ENCODE measurements at regions not wholly inside any gene's neighbourhood (a gene's known extent, or its start where the extent isn't known, plus 50 kb on each side); places are given as distances from the start of the nearest gene placed in this dataset.
"Not testable (repeated sequence)": the region's sequence is repeated elsewhere in the genome, so short reads cannot be mapped to it uniquely, and the experiment has no call there.

- no peak for DNase-seq (ENCODE audit: low spot score)
Observed at GRCh38 chr3:182626484-182627467, 166.5 kb upstream of the ATP11B start.

DNA sequence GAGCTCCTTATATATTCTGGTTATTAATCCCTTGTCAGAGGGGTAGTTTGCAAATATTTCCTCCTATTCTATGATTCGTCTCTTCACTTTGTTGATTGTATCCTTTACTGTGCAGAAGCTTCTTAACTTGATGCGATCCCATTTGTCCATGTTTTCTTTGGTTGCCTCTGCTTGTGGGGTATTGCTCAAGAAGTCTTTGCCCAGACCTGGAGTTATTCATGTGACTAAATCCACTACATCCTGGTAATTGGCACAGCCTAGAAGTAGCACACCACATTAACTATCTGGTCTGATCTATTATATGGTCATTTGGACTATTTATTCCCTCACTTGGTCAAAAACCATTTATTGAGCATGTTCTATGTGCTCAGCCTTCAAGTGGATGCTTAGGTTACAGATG, 164.8 kb upstream of the ATP11B start:
- DNase-seq (ENCODE audit: low spot score), result no peak

GRCh38 chr3:182629521-182629920, 163.8 kb upstream of the ATP11B start:
- DNase-seq (ENCODE audit: low spot score), result no peak

GRCh38 chr3:182631183-182632076, 161.9 kb upstream of the ATP11B start:
- no peak for DNase-seq (ENCODE audit: low spot score)

DNA sequence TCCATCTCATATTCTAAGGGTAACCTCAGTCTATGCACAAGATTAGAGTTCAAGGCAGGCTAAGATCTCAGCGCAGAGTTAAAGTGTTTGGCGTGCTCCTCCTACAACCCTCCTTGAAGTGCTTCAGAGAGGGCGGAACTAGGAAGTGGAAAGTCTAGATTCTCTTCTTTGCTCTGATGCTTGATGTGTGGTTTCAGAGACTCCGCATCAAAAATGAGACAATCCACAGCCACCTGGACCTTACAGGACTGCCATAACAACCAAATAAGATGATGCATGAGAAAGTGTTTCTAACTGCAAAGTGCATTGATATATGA, 161.3 kb upstream of the ATP11B start:
- no peak for DNase-seq (ENCODE audit: low spot score)

DNA sequence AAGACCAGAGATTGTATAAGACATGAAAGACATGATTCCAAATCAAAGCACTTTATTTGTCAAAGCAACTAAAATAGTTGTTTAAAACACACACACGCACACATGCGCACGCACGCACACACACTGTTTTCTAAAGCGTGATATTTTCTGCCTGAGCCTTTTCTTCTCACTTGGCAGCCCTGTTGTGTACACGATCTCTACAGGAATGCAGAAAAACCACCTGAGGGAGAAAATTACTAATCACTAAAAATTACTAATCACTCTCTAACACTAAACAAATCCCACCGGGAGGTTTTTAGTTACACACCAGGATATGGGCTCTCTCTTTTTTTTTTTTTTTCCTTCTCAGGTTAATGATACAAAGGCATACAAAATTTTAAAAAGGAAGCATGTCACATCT, 160.1 kb upstream of the ATP11B start:
- DNase-seq (ENCODE audit: low spot score), result no peak

DNA sequence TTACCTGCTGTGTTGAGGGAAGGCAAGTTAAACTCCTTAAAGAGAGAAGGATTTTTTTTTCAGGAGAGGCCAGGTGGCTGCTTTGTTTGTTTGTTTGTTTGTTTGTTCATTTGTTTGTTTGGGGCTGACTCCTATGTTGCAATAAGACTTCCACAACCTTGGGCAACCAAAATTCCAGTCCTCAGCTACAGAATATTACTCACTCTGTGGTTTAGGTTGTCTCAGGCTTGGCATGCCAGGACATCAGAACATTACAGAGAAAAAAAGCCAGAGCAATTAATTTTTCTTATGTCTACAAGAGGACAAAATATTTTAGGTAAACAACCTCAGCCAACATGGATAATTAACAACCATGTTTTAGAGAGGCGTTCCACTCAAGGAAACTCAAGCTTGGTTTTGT, 156.7 kb upstream of the ATP11B start:
- DNase-seq (ENCODE audit: low spot score), result no peak

- no peak for DNase-seq (ENCODE audit: low spot score)
Observed at GRCh38 chr3:182637350-182638110, 155.8 kb upstream of the ATP11B start.

- no peak for DNase-seq (ENCODE audit: low spot score)
Observed at GRCh38 chr3:182644013-182644412, 149.3 kb upstream of the ATP11B start.

- DNase-seq (ENCODE audit: low spot score), result no peak
Observed at GRCh38 chr3:182644790-182645433, 148.4 kb upstream of the ATP11B start.

- DNase-seq (ENCODE audit: low spot score), result no peak
Observed at GRCh38 chr3:182650568-182651128, 142.7 kb upstream of the ATP11B start.

- DNase-seq (ENCODE audit: low spot score), result no peak
Observed at GRCh38 chr3:182651461-182651860, 141.8 kb upstream of the ATP11B start.

DNA sequence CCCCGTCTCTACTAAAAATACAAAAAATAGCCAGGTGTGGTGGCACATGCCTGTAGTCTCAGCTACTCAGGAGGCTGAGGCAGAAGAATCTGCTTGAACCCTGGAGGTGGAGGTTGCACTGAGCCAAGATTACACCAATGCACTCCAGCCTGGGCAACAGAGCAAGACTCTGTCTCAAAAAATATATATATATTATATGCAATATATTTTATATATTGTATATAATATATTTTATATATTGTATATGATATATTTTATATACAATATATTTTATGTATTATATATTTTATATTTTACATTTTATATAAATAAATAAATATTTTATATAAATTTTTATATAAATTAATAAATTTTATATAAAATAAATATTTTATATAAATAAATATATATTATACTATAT, 140.2 kb upstream of the ATP11B start:
- not testable (repeated sequence) for DNase-seq (ENCODE audit: low spot score)

GRCh38 chr3:182668541-182668940, 124.8 kb upstream of the ATP11B start:
- no peak for DNase-seq (ENCODE audit: low spot score)

GRCh38 chr3:182668974-182669373, 124.3 kb upstream of the ATP11B start:
- no peak for DNase-seq (ENCODE audit: low spot score)

DNA sequence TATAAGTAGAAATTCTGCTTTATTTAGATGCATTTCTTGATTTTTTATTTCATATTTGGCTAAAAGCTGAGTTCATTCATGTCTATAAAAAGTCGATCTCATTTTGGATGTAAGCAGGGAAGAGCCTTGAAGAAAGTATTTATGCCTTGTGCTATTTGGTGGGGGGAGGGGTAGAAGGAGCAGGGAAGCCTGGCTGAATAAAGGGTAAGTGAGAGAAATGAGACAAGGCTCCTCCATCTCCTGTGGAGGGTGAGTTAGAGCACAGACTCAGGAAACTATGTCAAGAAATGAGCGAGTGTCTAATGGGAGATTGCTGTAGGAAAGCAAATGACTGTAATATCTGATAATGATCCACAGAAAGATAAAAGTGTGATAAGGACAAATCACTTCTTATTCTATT, 121.8 kb upstream of the ATP11B start:
- no peak for DNase-seq (ENCODE audit: low spot score)

- DNase-seq (ENCODE audit: low spot score), result peak; percentile 72
Observed at GRCh38 chr3:182671942-182672341, 121.4 kb upstream of the ATP11B start.

GRCh38 chr3:182673336-182673735, 120.0 kb upstream of the ATP11B start:
- no peak for DNase-seq (ENCODE audit: low spot score)

DNA sequence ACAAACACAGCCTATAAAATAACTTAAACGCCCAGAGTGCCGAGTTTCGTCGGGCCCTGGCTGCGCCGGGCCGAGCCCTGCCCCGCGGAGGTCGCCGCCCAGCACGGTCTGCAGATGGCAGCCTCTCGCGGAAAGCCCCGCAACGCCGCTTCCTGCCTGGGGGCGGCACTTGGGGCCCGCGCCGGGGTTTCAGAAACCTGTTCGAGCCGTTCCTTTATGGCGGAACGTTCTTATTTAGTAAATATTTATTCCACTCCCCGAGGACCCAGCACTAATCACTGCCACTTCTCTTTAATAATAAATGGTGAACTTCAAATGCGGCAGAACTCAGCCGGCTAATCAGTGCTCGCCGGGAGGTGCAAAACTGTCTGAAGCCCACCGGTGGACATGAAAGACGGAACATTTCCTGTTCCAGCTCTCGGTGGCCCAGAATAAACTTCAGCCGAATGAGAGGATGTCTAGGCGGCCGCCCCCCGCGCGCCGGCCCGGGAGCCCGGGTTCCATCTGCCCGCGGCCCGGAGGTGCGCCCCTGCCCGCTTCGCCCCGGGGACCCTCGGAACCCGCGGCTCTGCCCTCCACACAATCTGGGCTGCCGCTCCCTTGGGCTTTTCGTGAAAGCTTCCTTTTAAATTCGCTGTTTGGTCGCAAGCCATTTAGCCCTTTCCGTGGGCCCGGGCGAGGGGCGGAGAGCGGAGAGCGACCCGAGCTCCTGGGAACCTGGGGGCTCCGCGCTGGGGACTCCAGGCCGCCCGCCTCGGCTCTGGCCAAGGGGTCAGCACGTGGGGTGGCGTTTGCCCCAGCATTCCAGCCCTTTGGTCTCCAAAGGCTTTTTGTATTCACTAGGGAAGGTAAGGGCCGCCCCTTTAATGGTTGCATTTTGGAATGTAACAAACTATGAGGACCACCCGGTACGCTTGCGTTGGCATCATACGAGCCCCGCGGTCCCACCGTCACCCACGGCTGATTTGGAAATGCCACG, 110.8 kb upstream of the ATP11B start:
- DNase-seq (ENCODE audit: low spot score), result peak; percentile 59

DNA sequence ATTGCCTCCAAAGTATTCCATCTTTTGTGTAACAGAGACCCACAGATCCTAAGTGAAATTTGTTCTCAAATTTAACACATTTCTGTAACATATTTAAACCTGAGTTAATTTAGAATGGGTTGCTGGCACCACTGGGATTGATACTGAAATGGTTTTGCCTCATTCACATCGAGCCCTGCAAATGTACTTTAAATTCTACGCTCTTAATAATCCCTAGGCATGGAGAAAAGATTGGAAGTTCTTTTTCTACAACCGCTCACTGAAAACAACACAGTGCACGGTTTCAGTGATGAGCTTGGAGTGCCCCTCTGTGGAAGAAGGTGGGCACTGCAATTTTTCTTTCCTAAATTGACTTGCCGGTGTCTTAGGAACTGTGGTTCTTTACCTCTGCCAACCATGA, 109.9 kb upstream of the ATP11B start:
- peak; percentile 89 for DNase-seq (ENCODE audit: low spot score)

All from Ammon's horn (tissue), 1 donor.